Gastrocnemius medialis (tissue), 4 donors: ENCODE measurements at regions not wholly inside any gene's neighbourhood (a gene's known extent, or its start where the extent isn't known, plus 50 kb on each side); places are given as distances from the start of the nearest gene placed in this dataset.
"Not testable (repeated sequence)": the region's sequence is repeated elsewhere in the genome, so short reads cannot be mapped to it uniquely, and the experiment has no call there.

Experiments
- ATAC-seq, 2 donors: fragments of 150-250 bp; one replicate each; pipeline ENCODE4 v1.9.1; 2016
- DNase-seq, 2 donors: peaks; one replicate each; pipeline ENCODE4 v3.0.0-alpha.2; 2019
- H3K27ac ChIP-seq, 4 donors: fragments of 200-600 bp; sonication (generic); 1 replicate in 1 of 4; 2 replicates in 3 of 4; pipeline ENCODE4 v1.5.1; 2016 to 2018; ENCODE audit warnings: mild to moderate bottlenecking in 2 of 4, moderate library complexity in 1 of 4
- H3K27me3 ChIP-seq, 3 donors: fragments of 200-600 bp; sonication (generic) in 2 of 3; 1 replicate in 1 of 3; 2 replicates in 2 of 3; pipeline versions ENCODE4 v1.5.1 to v1.6.0; 2016 to 2019; ENCODE audit warnings: mild to moderate bottlenecking in 1 of 3, moderate library complexity in 1 of 3
- H3K36me3 ChIP-seq, 2 donors: fragments of 200-600 bp; sonication (generic) in 1 of 2; one replicate each; pipeline ENCODE4 v1.5.1; 2017 to 2018
- H3K4me1 ChIP-seq, 2 donors: fragments of 200-600 bp; sonication (generic) in 1 of 2; one replicate each; pipeline ENCODE4 v1.5.1; 2016 to 2017; ENCODE audit warnings: mild to moderate bottlenecking in 2 of 2
- H3K4me3 ChIP-seq, 4 donors: fragments of 200-600 bp; sonication (generic) in 3 of 4; 1 replicate in 1 of 4; 2 replicates in 3 of 4; pipeline ENCODE4 v1.5.1; 2016 to 2019; ENCODE audit warnings: mild to moderate bottlenecking in 2 of 4
- H3K9me3 ChIP-seq, 3 donors: fragments of 200-600 bp; sonication (generic) in 2 of 3; 1 replicate in 1 of 3; 2 replicates in 2 of 3; pipeline ENCODE4 v1.5.1; 2016 to 2019
- in situ Hi-C, 4 donors: fragments of 200-750 bp; cut with MboI; loops; one replicate each; pipeline versions ENCODE4 v1.15.0 to v1.8.0; 2017; ENCODE audit warnings: low sequenced_read_pairs in 4 of 4
- intact Hi-C: fragments of 100-400 bp; cut with DNase I; formaldehyde crosslinking; loops from one replicate; pipeline ENCODE4 v1.15.1; 2023; ENCODE audit warnings: low total_unique reads

GRCh38 chr2:91766349-91767048, 3075.0 kb downstream of the RPIA start:
- H3K4me3 ChIP-seq, H3K9me3 ChIP-seq, H3K27me3 ChIP-seq, in situ Hi-C loops, intact Hi-C loops, H3K27ac ChIP-seq, H3K36me3 ChIP-seq, H3K4me1 ChIP-seq: not testable (repeated sequence)
- DNase-seq, result peak; percentile 16 to 27
- ATAC-seq, result peak in 1 of 2 donors; percentile 50

GRCh38 chr2:91768301-91768700, 3076.8 kb downstream of the RPIA start:
- H3K4me3 ChIP-seq, H3K27me3 ChIP-seq, intact Hi-C loops, DNase-seq, ATAC-seq, in situ Hi-C loops, H3K36me3 ChIP-seq, H3K9me3 ChIP-seq, H3K4me1 ChIP-seq, H3K27ac ChIP-seq: not testable (repeated sequence)

GRCh38 chr2:91768997-91769396, 3077.5 kb downstream of the RPIA start:
- DNase-seq, H3K36me3 ChIP-seq, H3K4me3 ChIP-seq, H3K27ac ChIP-seq, in situ Hi-C loops, H3K4me1 ChIP-seq, H3K9me3 ChIP-seq, intact Hi-C loops, H3K27me3 ChIP-seq, ATAC-seq: not testable (repeated sequence)

GRCh38 chr2:91770046-91770575, 3078.6 kb downstream of the RPIA start:
- H3K4me1 ChIP-seq, in situ Hi-C loops, H3K27me3 ChIP-seq, DNase-seq, intact Hi-C loops, H3K36me3 ChIP-seq, H3K4me3 ChIP-seq, H3K9me3 ChIP-seq, ATAC-seq, H3K27ac ChIP-seq: not testable (repeated sequence)

GRCh38 chr2:91771604-91772003, 3080.1 kb downstream of the RPIA start:
- intact Hi-C loops, H3K36me3 ChIP-seq, H3K4me3 ChIP-seq, H3K27ac ChIP-seq, H3K4me1 ChIP-seq, H3K27me3 ChIP-seq, DNase-seq, in situ Hi-C loops, H3K9me3 ChIP-seq, ATAC-seq: not testable (repeated sequence)

- H3K36me3 ChIP-seq, intact Hi-C loops, H3K4me3 ChIP-seq, ATAC-seq, H3K27me3 ChIP-seq, in situ Hi-C loops, H3K4me1 ChIP-seq, H3K9me3 ChIP-seq, H3K27ac ChIP-seq, DNase-seq: not testable (repeated sequence)
These were observed 3080.9 kb downstream of the RPIA start for GRCh38 chr2:91772240-91772937.

- H3K36me3 ChIP-seq, DNase-seq, H3K27me3 ChIP-seq, intact Hi-C loops, H3K4me3 ChIP-seq, H3K9me3 ChIP-seq, H3K4me1 ChIP-seq, in situ Hi-C loops, H3K27ac ChIP-seq, ATAC-seq: not testable (repeated sequence)
These were observed 3082.3 kb downstream of the RPIA start for GRCh38 chr2:91773810-91774209.

- H3K27me3 ChIP-seq, ATAC-seq, H3K9me3 ChIP-seq, H3K36me3 ChIP-seq, in situ Hi-C loops, intact Hi-C loops, DNase-seq, H3K4me1 ChIP-seq, H3K4me3 ChIP-seq, H3K27ac ChIP-seq: not testable (repeated sequence)
These were observed 3083.7 kb downstream of the RPIA start for GRCh38 chr2:91775193-91775592.

GRCh38 chr2:91780324-91780723, 3088.9 kb downstream of the RPIA start:
- H3K27ac ChIP-seq, intact Hi-C loops, H3K4me3 ChIP-seq, in situ Hi-C loops, H3K9me3 ChIP-seq, ATAC-seq, DNase-seq, H3K4me1 ChIP-seq, H3K27me3 ChIP-seq, H3K36me3 ChIP-seq: not testable (repeated sequence)

GRCh38 chr2:91809391-91809790, 3061.8 kb upstream of the TEKT4 start:
- in situ Hi-C loops, H3K36me3 ChIP-seq, DNase-seq, H3K4me1 ChIP-seq, H3K27ac ChIP-seq, intact Hi-C loops, H3K9me3 ChIP-seq, H3K27me3 ChIP-seq, ATAC-seq: not testable (repeated sequence)
- peak overlapping the region in 3 of 4 donors; percentile 37 to 49 (median 43) for H3K4me3 ChIP-seq
